ENCODE measurements at regions not wholly inside any gene's neighbourhood (a gene's known extent, or its start where the extent isn't known, plus 50 kb on each side); places are given as distances from the start of the nearest gene placed in this dataset.

DNA sequence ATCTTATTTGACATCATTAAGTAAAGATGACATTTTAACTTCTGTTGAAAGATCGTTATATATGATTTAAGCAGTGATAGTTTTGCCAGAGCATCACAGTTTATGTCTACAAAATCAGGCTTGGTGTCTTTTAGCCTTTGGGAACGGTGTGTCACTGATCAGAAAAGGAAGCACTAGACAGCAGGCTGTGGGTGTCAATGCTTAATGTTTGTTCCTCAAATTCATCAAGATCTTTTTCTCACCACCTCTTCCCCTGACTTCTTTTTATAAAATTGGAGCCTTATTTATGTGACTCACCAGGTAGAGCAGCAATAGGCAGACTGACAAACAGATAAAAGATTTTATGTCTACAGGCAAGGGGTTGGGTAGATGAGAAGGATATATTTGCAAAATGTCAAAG lies 1558.5 kb downstream of the EFNB2 start:
- H3K4me3 ChIP-seq, result no peak overlapping the region
- no peaks in the 10 kb centered on the region for H3K36me3 ChIP-seq
- no peaks in the 10 kb centered on the region for H3K9me3 ChIP-seq
- DNase-seq (ENCODE audit: extremely low spot score), result no peak
- no peaks in the 10 kb centered on the region for H3K27me3 ChIP-seq
- TF ChIP-seq, protein P1, sequence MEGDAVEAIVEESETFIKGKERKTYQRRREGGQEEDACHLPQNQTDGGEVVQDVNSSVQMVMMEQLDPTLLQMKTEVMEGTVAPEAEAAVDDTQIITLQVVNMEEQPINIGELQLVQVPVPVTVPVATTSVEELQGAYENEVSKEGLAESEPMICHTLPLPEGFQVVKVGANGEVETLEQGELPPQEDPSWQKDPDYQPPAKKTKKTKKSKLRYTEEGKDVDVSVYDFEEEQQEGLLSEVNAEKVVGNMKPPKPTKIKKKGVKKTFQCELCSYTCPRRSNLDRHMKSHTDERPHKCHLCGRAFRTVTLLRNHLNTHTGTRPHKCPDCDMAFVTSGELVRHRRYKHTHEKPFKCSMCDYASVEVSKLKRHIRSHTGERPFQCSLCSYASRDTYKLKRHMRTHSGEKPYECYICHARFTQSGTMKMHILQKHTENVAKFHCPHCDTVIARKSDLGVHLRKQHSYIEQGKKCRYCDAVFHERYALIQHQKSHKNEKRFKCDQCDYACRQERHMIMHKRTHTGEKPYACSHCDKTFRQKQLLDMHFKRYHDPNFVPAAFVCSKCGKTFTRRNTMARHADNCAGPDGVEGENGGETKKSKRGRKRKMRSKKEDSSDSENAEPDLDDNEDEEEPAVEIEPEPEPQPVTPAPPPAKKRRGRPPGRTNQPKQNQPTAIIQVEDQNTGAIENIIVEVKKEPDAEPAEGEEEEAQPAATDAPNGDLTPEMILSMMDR (IDR thresholded peaks at IDR 0.05), result no peak
- no peak for TF ChIP-seq POLR2AphosphoS5 (IDR thresholded peaks at IDR 0.05)
- no peak for TF ChIP-seq POLR2A (IDR thresholded peaks at IDR 0.05; ENCODE audit: low read depth)
- TF ChIP-seq EP300 (IDR thresholded peaks at IDR 0.05), result no peak
- H3K27ac ChIP-seq (replicated peaks in 1 of 4), result no peak overlapping the region
- WGBS, result 62% methylated on average over 2 of the region's 2 CpGs
- intact Hi-C loops (cut with DNase I), result no loop called here
- no peaks in the 10 kb centered on the region for H3K4me1 ChIP-seq

DNA sequence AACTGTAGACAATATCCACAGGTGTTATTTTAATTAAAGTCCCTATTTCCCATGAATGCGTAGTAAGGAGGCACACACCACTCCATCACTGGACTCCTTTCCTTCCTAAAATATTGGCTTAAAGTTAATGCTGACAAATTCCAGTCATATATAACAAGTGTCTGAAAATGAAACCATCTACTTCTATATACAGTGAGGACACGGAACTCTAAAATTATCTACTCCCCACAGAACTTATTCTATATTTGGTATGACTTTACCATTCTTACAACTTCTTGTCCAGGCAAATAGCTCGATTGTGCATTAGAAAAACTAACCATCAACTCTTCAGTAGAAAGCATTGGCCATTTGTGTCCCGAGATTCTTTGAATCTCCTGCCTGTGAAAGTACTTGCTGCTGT lies 1560.2 kb downstream of the EFNB2 start:
- Histone ChIP-seq H3K9me3 (no peaks in the 10 kb centered on the region), H3K4me3 (no peak overlapping the region), H3K4me1 (no peaks in the 10 kb centered on the region), H3K27ac (replicated peaks in 1 of 4) (no peak overlapping the region), H3K36me3 (no peaks in the 10 kb centered on the region), H3K27me3 (no peaks in the 10 kb centered on the region)
- intact Hi-C loops (cut with DNase I), result no loop called here
- WGBS, result 51% methylated on average over 4 of the region's 4 CpGs
- TF ChIP-seq POLR2A (IDR thresholded peaks at IDR 0.05; ENCODE audit: low read depth), result no peak
- TF ChIP-seq, protein P1 (IDR thresholded peaks at IDR 0.05), result no peak
- TF ChIP-seq EP300 (IDR thresholded peaks at IDR 0.05), result no peak
- TF ChIP-seq POLR2AphosphoS5 (IDR thresholded peaks at IDR 0.05), result no peak
- DNase-seq (ENCODE audit: extremely low spot score), result no peak

DNA sequence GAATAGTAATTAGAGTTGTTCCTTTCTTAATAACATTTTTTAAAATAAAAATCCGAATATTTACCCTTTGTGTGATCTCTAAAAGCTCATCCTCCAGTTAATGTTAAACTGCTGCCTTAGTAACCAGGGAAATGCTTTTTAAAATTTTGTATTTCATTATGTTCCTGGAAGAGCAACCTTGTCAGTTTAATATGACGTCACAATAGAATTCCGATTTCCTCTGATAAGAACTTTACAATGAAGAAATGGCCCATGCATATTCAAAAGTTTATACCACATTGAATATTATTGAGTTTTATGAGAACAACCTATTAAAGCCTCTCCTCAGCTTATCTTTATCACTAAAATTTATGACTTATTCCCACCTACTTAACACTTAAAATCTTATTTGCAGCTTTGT lies 1566.6 kb downstream of the EFNB2 start:
- WGBS, result 90% methylated on average over 3 of the region's 3 CpGs
- H3K36me3 ChIP-seq, result no peaks in the 10 kb centered on the region
- no peaks in the 10 kb centered on the region for H3K4me1 ChIP-seq
- no peak overlapping the region for H3K27ac ChIP-seq (replicated peaks in 1 of 4)
- no peaks in the 10 kb centered on the region for H3K9me3 ChIP-seq
- DNase-seq (ENCODE audit: extremely low spot score), result no peak
- intact Hi-C loops (cut with DNase I), result no loop called here
- H3K4me3 ChIP-seq, result no peak overlapping the region
- TF ChIP-seq, protein P1 (IDR thresholded peaks at IDR 0.05), result no peak
- TF ChIP-seq POLR2AphosphoS5 (IDR thresholded peaks at IDR 0.05), result no peak
- no peak for TF ChIP-seq POLR2A (IDR thresholded peaks at IDR 0.05; ENCODE audit: low read depth)
- no peak for TF ChIP-seq EP300 (IDR thresholded peaks at IDR 0.05)
- H3K27me3 ChIP-seq, result no peaks in the 10 kb centered on the region

DNA sequence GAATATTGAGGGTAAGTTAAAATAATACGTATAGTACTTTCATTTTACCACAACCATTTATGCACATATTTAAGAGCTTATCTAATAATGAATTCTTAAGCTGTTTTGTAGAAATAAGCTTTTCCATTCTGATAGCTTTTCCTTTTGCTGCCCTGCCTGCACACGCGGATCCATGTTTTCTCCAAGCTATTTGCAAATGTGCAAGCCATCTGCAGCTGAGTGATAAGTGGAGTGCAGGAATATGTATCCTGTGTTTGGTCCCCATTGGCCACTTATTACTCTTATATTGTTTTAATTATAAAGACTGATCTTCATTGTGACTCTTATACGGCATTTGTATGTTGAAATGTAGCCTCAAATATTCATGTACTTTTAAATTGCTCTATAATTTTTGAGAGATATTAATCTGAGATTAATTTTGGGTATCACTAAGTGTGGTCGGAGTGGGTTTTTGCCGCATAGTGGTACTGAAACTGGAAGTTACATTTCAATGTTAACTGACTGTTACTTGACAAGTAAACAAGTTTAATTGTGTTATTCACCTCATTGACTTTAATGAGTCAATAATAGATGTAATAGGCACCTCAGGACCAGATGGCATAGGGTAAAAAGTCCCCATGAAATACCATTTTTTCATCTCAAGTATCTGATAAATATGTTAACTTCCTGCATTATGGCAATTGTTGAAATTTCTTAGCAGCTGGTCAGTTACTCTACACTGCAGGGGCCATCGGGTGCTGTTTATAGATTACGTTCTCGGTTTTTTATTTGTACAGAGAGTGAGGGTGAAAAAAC lies 1567.4 kb downstream of the EFNB2 start:
- Histone ChIP-seq H3K27me3 (no peaks in the 10 kb centered on the region), H3K4me3 (no peak overlapping the region), H3K4me1 (no peaks in the 10 kb centered on the region), H3K27ac (replicated peaks in 1 of 4) (no peak overlapping the region), H3K36me3 (no peaks in the 10 kb centered on the region), H3K9me3 (no peaks in the 10 kb centered on the region)
- intact Hi-C loops (cut with DNase I), result no loop called here
- WGBS, result 83% methylated on average over 9 of the region's 9 CpGs
- TF ChIP-seq POLR2AphosphoS5 (IDR thresholded peaks at IDR 0.05) (no peak), EP300 (IDR thresholded peaks at IDR 0.05) (no peak), POLR2A (IDR thresholded peaks at IDR 0.05; ENCODE audit: low read depth) (no peak)
- TF ChIP-seq, protein P1 (IDR thresholded peaks at IDR 0.05), result no peak
- no peak for DNase-seq (ENCODE audit: extremely low spot score)

DNA sequence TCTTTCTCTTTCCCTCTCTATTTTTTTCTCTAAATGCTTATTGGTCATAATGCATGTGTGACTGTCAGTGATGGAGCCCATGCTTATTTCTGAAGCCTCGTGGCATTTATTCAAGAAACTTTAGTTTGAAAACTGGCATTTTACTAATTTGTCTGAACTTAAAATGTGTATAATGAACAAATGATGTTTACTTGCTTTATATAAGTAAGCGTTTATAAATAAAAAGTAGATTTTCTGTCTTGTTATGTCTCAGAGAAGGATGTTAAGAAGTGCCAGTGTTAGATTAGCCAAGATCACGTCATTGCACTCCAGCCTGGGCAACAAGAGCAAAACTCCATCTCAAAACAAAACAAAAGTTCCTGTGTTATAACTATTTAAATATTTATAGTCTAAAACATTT lies 1568.1 kb downstream of the EFNB2 start:
- Histone ChIP-seq H3K4me3 (no peak overlapping the region), H3K27ac (replicated peaks in 1 of 4) (no peak overlapping the region), H3K36me3 (no peaks in the 10 kb centered on the region), H3K27me3 (no peaks in the 10 kb centered on the region), H3K4me1 (no peaks in the 10 kb centered on the region), H3K9me3 (no peaks in the 10 kb centered on the region)
- TF ChIP-seq, protein P1 (IDR thresholded peaks at IDR 0.05), result no peak
- TF ChIP-seq POLR2AphosphoS5 (IDR thresholded peaks at IDR 0.05) (no peak), EP300 (IDR thresholded peaks at IDR 0.05) (no peak), POLR2A (IDR thresholded peaks at IDR 0.05; ENCODE audit: low read depth) (no peak)
- 41% methylated on average over 3 of the region's 3 CpGs for WGBS
- DNase-seq (ENCODE audit: extremely low spot score), result no peak
- intact Hi-C loops (cut with DNase I), result no loop called here

Data from esophagus muscularis mucosa (tissue), 4 donors.